ENCODE measurements at regions not wholly inside any gene's neighbourhood (a gene's known extent, or its start where the extent isn't known, plus 50 kb on each side); places are given as distances from the start of the nearest gene placed in this dataset.

- no peak for TF ChIP-seq REST (IDR thresholded peaks at IDR 0.05; ENCODE audit: borderline replicate concordance)
- TF ChIP-seq CTCF (IDR thresholded peaks at IDR 0.05; ENCODE audit: poor library complexity, severe bottlenecking) = no peak
- TF ChIP-seq TAF1 (IDR thresholded peaks at IDR 0.05; ENCODE audit: low read depth) = no peak
- no peak for TF ChIP-seq POLR2AphosphoS5 (IDR thresholded peaks at IDR 0.05)
- no peak for TF ChIP-seq EP300 (conservative IDR thresholded peaks at IDR 0.05; ENCODE audit: poor library complexity, severe bottlenecking)
- TF ChIP-seq SMC3 (conservative IDR thresholded peaks at IDR 0.05; ENCODE audit: poor library complexity) = no peak
- TF ChIP-seq MXI1 (conservative IDR thresholded peaks at IDR 0.05; ENCODE audit: poor library complexity, severe bottlenecking) = no peak
- no peak for TF ChIP-seq EZH2 (IDR thresholded peaks at IDR 0.05; ENCODE audit: borderline replicate concordance, insufficient read depth, low read length, poor library complexity, severe bottlenecking)
- no peak for TF ChIP-seq RAD21 (conservative IDR thresholded peaks at IDR 0.05)
- Histone ChIP-seq H3K4me2 (ENCODE audit: low read length) (no peak overlapping the region), H3K27me3 (ENCODE audit: insufficient read depth, low read depth, low read length) (no peaks in the 10 kb centered on the region), H2AFZ (ENCODE audit: low read depth, low read length) (no peak overlapping the region), H4K20me1 (ENCODE audit: insufficient read depth) (no peaks in the 10 kb centered on the region), H3K9me2 (ENCODE audit: insufficient read depth, low read length) (no peaks in the 10 kb centered on the region), H3K36me3 (ENCODE audit: insufficient read depth, low read length) (no peaks in the 10 kb centered on the region), H3K9me3 (ENCODE audit: low read length) (no peaks in the 10 kb centered on the region), H3F3A (ENCODE audit: insufficient read depth, low read length, poor library complexity, severe bottlenecking) (no peaks in the 10 kb centered on the region), H3K9ac (ENCODE audit: low read length) (no peak overlapping the region), H3K27ac (ENCODE audit: low read length) (no peak overlapping the region), H3K4me3 (ENCODE audit: low read length) (no peak overlapping the region), H3K79me2 (replicated peaks; ENCODE audit: insufficient read depth, low read length) (no peaks in the 10 kb centered on the region)
These were observed 246.8 kb downstream of the TMEM182 start for GRCh38 chr2:103008586-103008985.

- Histone ChIP-seq H2AFZ (ENCODE audit: low read depth, low read length) (no peak overlapping the region), H3K79me2 (replicated peaks; ENCODE audit: insufficient read depth, low read length) (no peaks in the 10 kb centered on the region), H3K27ac (ENCODE audit: low read length) (no peak overlapping the region), H3K27me3 (ENCODE audit: insufficient read depth, low read depth, low read length) (no peaks in the 10 kb centered on the region), H3K4me2 (ENCODE audit: low read length) (no peak overlapping the region), H3K9me3 (ENCODE audit: low read length) (no peaks in the 10 kb centered on the region), H3K4me3 (ENCODE audit: low read length) (no peak overlapping the region), H3K9ac (ENCODE audit: low read length) (no peak overlapping the region), H3F3A (ENCODE audit: insufficient read depth, low read length, poor library complexity, severe bottlenecking) (no peaks in the 10 kb centered on the region), H3K36me3 (ENCODE audit: insufficient read depth, low read length) (no peaks in the 10 kb centered on the region), H3K9me2 (ENCODE audit: insufficient read depth, low read length) (no peaks in the 10 kb centered on the region), H4K20me1 (ENCODE audit: insufficient read depth) (no peaks in the 10 kb centered on the region)
- no peak for TF ChIP-seq CTCF (IDR thresholded peaks at IDR 0.05; ENCODE audit: poor library complexity, severe bottlenecking)
- no peak for TF ChIP-seq RAD21 (conservative IDR thresholded peaks at IDR 0.05)
- no peak for TF ChIP-seq SMC3 (conservative IDR thresholded peaks at IDR 0.05; ENCODE audit: poor library complexity)
- no peak for TF ChIP-seq EZH2 (IDR thresholded peaks at IDR 0.05; ENCODE audit: borderline replicate concordance, insufficient read depth, low read length, poor library complexity, severe bottlenecking)
These were observed 248.0 kb downstream of the TMEM182 start for GRCh38 chr2:103009871-103010270.

All from neural cell (in vitro differentiated cells).